Peyer's patch (tissue), 4 donors: ENCODE measurements at regions not wholly inside any gene's neighbourhood (a gene's known extent, or its start where the extent isn't known, plus 50 kb on each side); places are given as distances from the start of the nearest gene placed in this dataset.
"Not testable (repeated sequence)": the region's sequence is repeated elsewhere in the genome, so short reads cannot be mapped to it uniquely, and the experiment has no call there.

Experiments used
- CTCF ChIP-seq, 6 experiments: fragments of 450-650 bp in 4 of 6; fragments of 200-600 bp in 2 of 6; sonication (generic) in 1 of 6; IDR thresholded peaks; one replicate each; pipeline ENCODE4 v1.5.1; 2017 to 2019; ENCODE audit warnings: antibody characterized with exemption in 6 of 6, mild to moderate bottlenecking in 3 of 6, moderate library complexity in 1 of 6
- POLR2A ChIP-seq, 2 donors: fragments of 450-650 bp; IDR thresholded peaks; one replicate each; pipeline ENCODE4 v1.5.1; 2017; ENCODE audit warnings: antibody characterized with exemption in 2 of 2, mild to moderate bottlenecking in 2 of 2, moderate library complexity in 2 of 2

GRCh38 chrX:115884121-115884520, 286.4 kb upstream of the AGTR2 start:
- not testable (repeated sequence) for TF ChIP-seq CTCF, POLR2A (IDR thresholded peaks at IDR 0.05)
